ENCODE measurements at regions not wholly inside any gene's neighbourhood (a gene's known extent, or its start where the extent isn't known, plus 50 kb on each side); places are given as distances from the start of the nearest gene placed in this dataset.
"Not testable (repeated sequence)": the region's sequence is repeated elsewhere in the genome, so short reads cannot be mapped to it uniquely, and the experiment has no call there.

GRCh38 chr4:57763070-57763469, 652.9 kb upstream of the IGFBP7 start:
- H3K36me3 ChIP-seq (ENCODE audit: control insufficient read depth in 1 of 2, insufficient read depth in 2 of 2, low read length in 2 of 2): no peaks in the 10 kb centered on the region
- no peaks in the 10 kb centered on the region for H3K9me3 ChIP-seq (ENCODE audit: control insufficient read depth in 1 of 2, low read length in 2 of 2)
- no peaks in the 10 kb centered on the region for H3K27me3 ChIP-seq (ENCODE audit: low read depth, low read length)
- H3K27ac ChIP-seq (ENCODE audit: low read length): no peak overlapping the region
- H3K4me3 ChIP-seq (ENCODE audit: low read depth in 1 of 2, low read length in 2 of 2): no peak overlapping the region
- no peaks in the 10 kb centered on the region for H3K4me1 ChIP-seq (ENCODE audit: control insufficient read depth in 1 of 2, insufficient read depth in 2 of 2, low read length in 2 of 2)

- Histone ChIP-seq H3K27me3 (ENCODE audit: low read depth, low read length) (no peaks in the 10 kb centered on the region), H3K9me3 (ENCODE audit: control insufficient read depth in 1 of 2, low read length in 2 of 2) (peaks cover 0 to 5% of the 10 kb centered on the region in 2 donors), H3K27ac (ENCODE audit: low read length) (no peak overlapping the region), H3K4me3 (ENCODE audit: low read depth in 1 of 2, low read length in 2 of 2) (no peak overlapping the region), H3K36me3 (ENCODE audit: control insufficient read depth in 1 of 2, insufficient read depth in 2 of 2, low read length in 2 of 2) (no peaks in the 10 kb centered on the region), H3K4me1 (ENCODE audit: control insufficient read depth in 1 of 2, insufficient read depth in 2 of 2, low read length in 2 of 2) (no peaks in the 10 kb centered on the region)
These were observed 630.5 kb upstream of the IGFBP7 start for GRCh38 chr4:57740625-57741190.

GRCh38 chr4:57736781-57737180, 626.6 kb upstream of the IGFBP7 start:
- no peaks in the 10 kb centered on the region for H3K4me1 ChIP-seq (ENCODE audit: control insufficient read depth in 1 of 2, insufficient read depth in 2 of 2, low read length in 2 of 2)
- H3K9me3 ChIP-seq (ENCODE audit: control insufficient read depth in 1 of 2, low read length in 2 of 2): no peaks in the 10 kb centered on the region
- no peaks in the 10 kb centered on the region for H3K36me3 ChIP-seq (ENCODE audit: control insufficient read depth in 1 of 2, insufficient read depth in 2 of 2, low read length in 2 of 2)
- H3K4me3 ChIP-seq (ENCODE audit: low read depth in 1 of 2, low read length in 2 of 2): no peak overlapping the region
- no peaks in the 10 kb centered on the region for H3K27me3 ChIP-seq (ENCODE audit: low read depth, low read length)
- H3K27ac ChIP-seq (ENCODE audit: low read length): no peak overlapping the region

GRCh38 chr4:57734104-57734670, 624.0 kb upstream of the IGFBP7 start:
- Histone ChIP-seq H3K4me1 (ENCODE audit: control insufficient read depth in 1 of 2, insufficient read depth in 2 of 2, low read length in 2 of 2) (no peaks in the 10 kb centered on the region), H3K4me3 (ENCODE audit: low read depth in 1 of 2, low read length in 2 of 2) (no peak overlapping the region), H3K36me3 (ENCODE audit: control insufficient read depth in 1 of 2, insufficient read depth in 2 of 2, low read length in 2 of 2) (no peaks in the 10 kb centered on the region), H3K27me3 (ENCODE audit: low read depth, low read length) (no peaks in the 10 kb centered on the region), H3K9me3 (ENCODE audit: control insufficient read depth in 1 of 2, low read length in 2 of 2) (no peaks in the 10 kb centered on the region), H3K27ac (ENCODE audit: low read length) (no peak overlapping the region)

DNA sequence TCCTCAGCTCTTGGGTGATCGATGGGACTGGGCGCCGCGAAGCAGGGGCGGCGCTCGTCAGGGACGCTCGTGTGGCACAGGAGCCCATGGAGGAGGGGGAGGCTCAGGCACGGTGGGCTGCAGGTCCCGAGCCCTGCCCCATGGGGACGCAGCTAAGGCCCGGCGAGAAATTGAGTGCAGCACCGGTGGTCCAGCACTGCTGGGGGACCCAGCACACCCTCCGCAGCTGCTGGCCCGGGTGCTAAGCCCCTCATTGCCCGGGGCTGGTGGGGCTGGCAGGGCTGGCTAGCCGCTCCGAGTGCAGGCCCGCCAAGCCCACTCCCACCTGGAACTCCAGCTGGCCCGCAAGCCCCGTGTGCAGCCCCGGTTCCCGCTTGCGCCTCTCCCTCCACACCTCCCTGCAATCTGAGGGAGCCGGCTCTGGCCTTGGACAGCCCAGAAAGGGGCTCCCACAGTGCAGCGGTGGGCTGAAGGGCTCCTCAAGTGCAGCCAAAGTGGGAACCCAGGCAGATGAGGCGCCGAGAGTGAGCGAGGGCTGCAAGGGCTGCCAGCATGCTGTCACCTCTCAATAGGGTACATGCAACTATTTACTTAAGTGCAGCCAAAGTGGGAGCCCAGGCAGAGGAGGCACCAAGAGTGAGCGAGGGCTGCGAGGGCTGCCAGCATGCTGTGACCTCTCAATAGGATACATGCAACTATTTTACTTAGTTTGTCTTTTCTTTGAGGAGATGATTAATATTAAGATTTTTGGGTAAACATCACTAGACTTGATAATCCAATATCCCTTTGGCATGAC, 619.8 kb upstream of the IGFBP7 start:
- not testable (repeated sequence) for H3K9me3 ChIP-seq (ENCODE audit: control insufficient read depth in 1 of 2, low read length in 2 of 2); H3K27ac ChIP-seq (ENCODE audit: low read length); H3K4me3 ChIP-seq (ENCODE audit: low read depth in 1 of 2, low read length in 2 of 2); H3K36me3 ChIP-seq (ENCODE audit: control insufficient read depth in 1 of 2, insufficient read depth in 2 of 2, low read length in 2 of 2); H3K27me3 ChIP-seq (ENCODE audit: low read depth, low read length); H3K4me1 ChIP-seq (ENCODE audit: control insufficient read depth in 1 of 2, insufficient read depth in 2 of 2, low read length in 2 of 2)

DNA sequence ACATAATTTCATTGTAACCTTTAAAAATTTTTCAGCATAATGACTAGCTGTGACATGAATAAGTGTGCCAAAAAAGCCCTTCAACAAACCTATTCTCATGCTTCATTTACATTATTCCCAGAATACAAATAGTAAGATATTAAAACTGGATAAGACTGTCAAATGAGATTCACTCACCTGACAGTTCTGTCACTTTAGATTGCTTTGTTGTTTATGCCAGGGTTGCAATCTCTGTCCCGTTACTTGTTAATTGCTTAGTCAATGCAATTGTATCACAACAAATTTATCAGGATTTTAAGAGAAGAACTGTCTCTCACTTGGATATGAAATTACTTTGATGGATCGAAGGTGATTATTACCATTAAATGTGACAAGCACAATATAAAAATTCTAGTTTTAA, 616.0 kb upstream of the IGFBP7 start:
- no peaks in the 10 kb centered on the region for H3K36me3 ChIP-seq (ENCODE audit: control insufficient read depth in 1 of 2, insufficient read depth in 2 of 2, low read length in 2 of 2)
- no peak overlapping the region for H3K4me3 ChIP-seq (ENCODE audit: low read depth in 1 of 2, low read length in 2 of 2)
- no peak overlapping the region for H3K27ac ChIP-seq (ENCODE audit: low read length)
- no peaks in the 10 kb centered on the region for H3K27me3 ChIP-seq (ENCODE audit: low read depth, low read length)
- H3K9me3 ChIP-seq (ENCODE audit: control insufficient read depth in 1 of 2, low read length in 2 of 2): no peaks in the 10 kb centered on the region
- no peaks in the 10 kb centered on the region for H3K4me1 ChIP-seq (ENCODE audit: control insufficient read depth in 1 of 2, insufficient read depth in 2 of 2, low read length in 2 of 2)

DNA sequence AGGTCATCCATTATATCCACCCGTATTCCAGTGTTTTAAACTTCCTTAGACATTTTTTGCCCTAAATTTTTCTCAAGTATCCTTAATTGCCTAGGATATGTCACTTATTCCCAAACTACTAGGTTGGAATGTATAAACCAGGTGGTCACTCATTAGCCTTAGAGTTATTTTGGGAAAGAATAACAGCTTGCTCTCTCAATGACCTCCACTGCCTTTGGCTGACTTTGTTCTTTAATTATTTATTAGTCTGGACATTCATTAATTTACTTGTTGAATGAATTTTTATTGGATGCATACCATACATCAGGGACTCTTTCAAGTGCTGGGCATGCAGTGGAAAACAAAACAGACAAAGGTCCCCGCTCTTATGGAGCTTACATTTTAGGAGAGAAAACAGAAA, 609.3 kb upstream of the IGFBP7 start:
- Histone ChIP-seq H3K27me3 (ENCODE audit: low read depth, low read length) (no peaks in the 10 kb centered on the region), H3K4me1 (ENCODE audit: control insufficient read depth in 1 of 2, insufficient read depth in 2 of 2, low read length in 2 of 2) (no peaks in the 10 kb centered on the region), H3K9me3 (ENCODE audit: control insufficient read depth in 1 of 2, low read length in 2 of 2) (peaks cover 0 to 1% of the 10 kb centered on the region in 2 donors), H3K4me3 (ENCODE audit: low read depth in 1 of 2, low read length in 2 of 2) (no peak overlapping the region), H3K27ac (ENCODE audit: low read length) (no peak overlapping the region), H3K36me3 (ENCODE audit: control insufficient read depth in 1 of 2, insufficient read depth in 2 of 2, low read length in 2 of 2) (no peaks in the 10 kb centered on the region)

DNA sequence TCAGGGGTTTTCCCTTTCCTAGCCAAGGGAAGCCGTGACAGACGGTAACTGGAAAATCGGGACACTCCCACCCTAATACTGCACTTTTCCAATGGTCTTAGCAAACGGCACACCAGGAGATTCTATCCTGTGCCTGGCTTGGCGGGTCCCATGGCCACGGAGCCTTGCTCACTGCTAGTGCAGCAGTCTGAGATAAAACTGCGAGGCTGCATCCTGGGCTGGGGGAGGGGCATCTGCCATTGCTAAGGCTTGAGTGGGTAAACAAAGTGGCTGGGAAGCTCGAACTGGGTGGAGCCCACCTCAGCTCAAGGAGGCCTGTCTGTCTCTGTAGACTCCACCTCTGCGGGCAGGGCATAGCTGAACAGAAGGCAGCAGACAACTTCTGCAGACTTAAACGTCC, 604.1 kb upstream of the IGFBP7 start:
- not testable (repeated sequence) for H3K27ac ChIP-seq (ENCODE audit: low read length); H3K27me3 ChIP-seq (ENCODE audit: low read depth, low read length); H3K36me3 ChIP-seq (ENCODE audit: control insufficient read depth in 1 of 2, insufficient read depth in 2 of 2, low read length in 2 of 2); H3K4me3 ChIP-seq (ENCODE audit: low read depth in 1 of 2, low read length in 2 of 2); H3K9me3 ChIP-seq (ENCODE audit: control insufficient read depth in 1 of 2, low read length in 2 of 2); H3K4me1 ChIP-seq (ENCODE audit: control insufficient read depth in 1 of 2, insufficient read depth in 2 of 2, low read length in 2 of 2)

DNA sequence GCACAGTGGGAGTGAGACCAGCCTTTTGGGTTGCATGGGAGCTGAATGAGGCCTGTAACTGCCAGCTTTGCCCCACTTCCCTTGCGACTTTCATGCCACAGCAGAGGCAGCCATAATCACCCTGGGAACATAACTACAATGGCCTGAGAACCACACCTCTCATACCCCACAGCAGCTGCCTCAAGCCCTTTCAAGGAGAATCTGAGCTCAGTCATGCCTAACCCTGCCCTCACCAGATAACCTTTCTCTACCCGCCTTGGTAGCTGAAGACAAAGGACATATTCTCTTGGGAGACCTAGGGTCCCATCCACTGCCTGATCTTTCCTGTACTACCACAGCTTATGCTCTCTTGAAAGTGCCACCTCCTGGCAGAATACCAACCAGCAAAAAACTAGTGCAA, 599.9 kb upstream of the IGFBP7 start:
- Histone ChIP-seq H3K4me3 (ENCODE audit: low read depth in 1 of 2, low read length in 2 of 2) (no peak overlapping the region), H3K27me3 (ENCODE audit: low read depth, low read length) (no peaks in the 10 kb centered on the region), H3K4me1 (ENCODE audit: control insufficient read depth in 1 of 2, insufficient read depth in 2 of 2, low read length in 2 of 2) (no peaks in the 10 kb centered on the region), H3K36me3 (ENCODE audit: control insufficient read depth in 1 of 2, insufficient read depth in 2 of 2, low read length in 2 of 2) (no peaks in the 10 kb centered on the region), H3K27ac (ENCODE audit: low read length) (no peak overlapping the region), H3K9me3 (ENCODE audit: control insufficient read depth in 1 of 2, low read length in 2 of 2) (peaks cover 0 to 5% of the 10 kb centered on the region in 2 donors)

DNA sequence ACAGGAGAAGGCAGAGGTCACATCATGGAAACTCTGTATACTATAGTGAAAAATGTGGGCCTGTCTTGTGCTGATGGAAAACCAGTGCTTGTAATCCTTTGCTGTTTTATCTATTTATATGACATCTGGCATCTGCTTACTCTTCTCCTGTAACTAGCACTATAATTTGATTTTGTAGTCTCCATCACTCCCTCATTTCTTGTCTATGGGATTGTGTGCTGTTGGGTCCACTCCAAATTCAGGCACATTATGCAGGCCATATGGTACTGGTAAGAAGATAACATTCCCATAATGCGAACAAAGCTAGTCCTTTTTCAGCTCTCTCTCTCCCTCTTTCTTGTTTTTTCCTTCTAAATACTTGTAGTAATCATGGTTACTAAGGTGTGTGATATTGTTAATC, 581.2 kb upstream of the IGFBP7 start:
- Histone ChIP-seq H3K36me3 (ENCODE audit: control insufficient read depth in 1 of 2, insufficient read depth in 2 of 2, low read length in 2 of 2) (no peaks in the 10 kb centered on the region), H3K4me1 (ENCODE audit: control insufficient read depth in 1 of 2, insufficient read depth in 2 of 2, low read length in 2 of 2) (no peaks in the 10 kb centered on the region), H3K4me3 (ENCODE audit: low read depth in 1 of 2, low read length in 2 of 2) (no peak overlapping the region), H3K27ac (ENCODE audit: low read length) (no peak overlapping the region), H3K27me3 (ENCODE audit: low read depth, low read length) (no peaks in the 10 kb centered on the region), H3K9me3 (ENCODE audit: control insufficient read depth in 1 of 2, low read length in 2 of 2) (no peaks in the 10 kb centered on the region)

DNA sequence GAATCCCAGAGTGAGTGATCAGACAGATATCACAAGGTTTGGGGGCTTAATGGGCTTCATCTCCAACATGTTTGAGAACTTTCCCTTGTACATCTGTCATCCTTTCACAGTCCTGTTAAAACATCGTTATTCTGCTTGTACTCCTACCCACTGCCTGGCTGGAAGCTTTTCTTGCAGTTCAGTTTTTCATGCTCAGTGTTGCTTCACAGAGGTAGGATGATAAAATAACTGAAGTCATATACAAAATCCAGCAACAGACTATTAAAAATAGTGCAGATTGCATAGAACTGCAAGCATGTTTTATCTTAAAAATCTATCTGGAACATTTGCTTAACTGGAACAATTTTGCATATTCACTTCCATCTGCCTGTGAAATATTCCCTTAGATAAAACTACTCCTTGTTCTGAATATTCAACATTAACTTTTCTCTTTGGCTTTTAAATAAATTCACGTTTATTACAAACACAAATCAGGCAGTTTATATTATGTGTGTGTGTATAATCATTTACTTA, 579.6 kb upstream of the IGFBP7 start:
- H3K9me3 ChIP-seq (ENCODE audit: control insufficient read depth in 1 of 2, low read length in 2 of 2): no peaks in the 10 kb centered on the region
- H3K4me1 ChIP-seq (ENCODE audit: control insufficient read depth in 1 of 2, insufficient read depth in 2 of 2, low read length in 2 of 2): no peaks in the 10 kb centered on the region
- no peak overlapping the region for H3K4me3 ChIP-seq (ENCODE audit: low read depth in 1 of 2, low read length in 2 of 2)
- H3K27ac ChIP-seq (ENCODE audit: low read length): no peak overlapping the region
- H3K27me3 ChIP-seq (ENCODE audit: low read depth, low read length): no peaks in the 10 kb centered on the region
- H3K36me3 ChIP-seq (ENCODE audit: control insufficient read depth in 1 of 2, insufficient read depth in 2 of 2, low read length in 2 of 2): no peaks in the 10 kb centered on the region
